ENCODE measurements at regions not wholly inside any gene's neighbourhood (a gene's known extent, or its start where the extent isn't known, plus 50 kb on each side); places are given as distances from the start of the nearest gene placed in this dataset.

- Histone ChIP-seq H2AK5ac (ENCODE audit: insufficient read length, low read length) (no peak overlapping the region), H3K23me2 (ENCODE audit: insufficient read length, low read depth, low read length, poor library complexity, severe bottlenecking) (no peaks in the 10 kb centered on the region), H3K18ac (ENCODE audit: insufficient read length, low read depth, low read length) (no peak overlapping the region), H3K4me1 (ENCODE audit: insufficient read depth, low read length) (no peaks in the 10 kb centered on the region), H3K14ac (ENCODE audit: insufficient read depth, low read length) (no peak overlapping the region), H3K27ac (ENCODE audit: insufficient read length, low read depth, low read length) (no peak overlapping the region), H3K9ac (ENCODE audit: extremely low read depth, insufficient read length, low read length) (no peak overlapping the region), H2BK12ac (ENCODE audit: insufficient read length, low read depth, low read length) (no peak overlapping the region), H3K4ac (ENCODE audit: low read depth, low read length) (no peak overlapping the region), H3K79me1 (ENCODE audit: insufficient read depth, low read depth, low read length, poor library complexity, severe bottlenecking) (no peaks in the 10 kb centered on the region), H2BK20ac (ENCODE audit: low read depth, low read length, poor library complexity, severe bottlenecking) (no peak overlapping the region), H3K9me3 (ENCODE audit: control insufficient read depth, low read depth, low read length) (no peaks in the 10 kb centered on the region), H2BK120ac (ENCODE audit: low read depth, low read length, poor library complexity, severe bottlenecking) (no peak overlapping the region), H3T11ph (ENCODE audit: low read length) (no peak overlapping the region), H4K5ac (ENCODE audit: insufficient read length, low read depth, low read length) (no peak overlapping the region), H4K91ac (ENCODE audit: insufficient read length, low read depth, low read length) (no peak overlapping the region), H4K8ac (replicated peaks; ENCODE audit: insufficient read length, low read depth, low read length) (no peak overlapping the region), H2AFZ (ENCODE audit: low read length) (no peak overlapping the region), H3K4me2 (ENCODE audit: insufficient read depth, insufficient read length, low read length) (no peak overlapping the region), H3K79me2 (ENCODE audit: insufficient read depth, low read length) (no peaks in the 10 kb centered on the region), H3K23ac (ENCODE audit: insufficient read length, low read depth, low read length) (no peak overlapping the region), H4K20me1 (ENCODE audit: control insufficient read depth, insufficient read depth, insufficient read length) (no peaks in the 10 kb centered on the region), H2BK5ac (ENCODE audit: insufficient read length, low read length) (no peak overlapping the region), H3K56ac (ENCODE audit: insufficient read length, low read depth, low read length) (no peak overlapping the region), H3K27me3 (ENCODE audit: insufficient read depth, low read length) (no peaks in the 10 kb centered on the region), H2BK15ac (ENCODE audit: low read depth, low read length) (no peak overlapping the region)
- no peaks in the 10 kb centered on the region for H3K4me1 Mint-ChIP-seq
- no peaks in the 10 kb centered on the region for H3K27me3 Mint-ChIP-seq (ENCODE audit: low read depth)
- DNase-seq = no peak
- H3K27ac Mint-ChIP-seq = no peak overlapping the region
- peaks cover 0 to 2% of the 10 kb centered on the region in 2 experiments; a peak in 1 of 5 replicates for H3K9me3 Mint-ChIP-seq
- no peak for TF ChIP-seq CTCF (conservative IDR thresholded peaks at IDR 0.05)
- H3K36me3 Mint-ChIP-seq (ENCODE audit: insufficient read depth in 1 of 3, low read depth in 3 of 3) = no peaks in the 10 kb centered on the region
- no CpG with 5 or more reads among the region's 17 CpGs for WGBS (ENCODE audit: extremely low coverage, insufficient read length, low lambda C conversion rate)
- H3K4me3 Mint-ChIP-seq = no peak overlapping the region
These were observed 190.4 kb upstream of the GPR12 start for GRCh38 chr13:26950968-26951367.
